Thoracic aorta (tissue), 2 donors: ENCODE measurements at regions not wholly inside any gene's neighbourhood (a gene's known extent, or its start where the extent isn't known, plus 50 kb on each side); places are given as distances from the start of the nearest gene placed in this dataset.

ENCODE experiments used
- ATAC-seq: fragments of 150-250 bp; one replicate; pipeline ENCODE4 v1.8.0; 2017; ENCODE audit warnings: low read depth; ENCODE audit not compliant: insufficient number of reproducible peaks, low FRiP score
- DNase-seq: peaks from one replicate; pipeline ENCODE4 v3.0.0-alpha.2; 2020; ENCODE audit warnings: low spot score
- H3K27ac ChIP-seq, 2 donors: fragments of 200-600 bp; sonication (generic); 1 replicate in 1 of 2; 2 replicates in 1 of 2; pipeline ENCODE4 v1.5.1; 2016; ENCODE audit warnings: mild to moderate bottlenecking in 2 of 2, moderate library complexity in 2 of 2
- H3K27me3 ChIP-seq: fragments of 200-600 bp; sonication (generic); replicated peaks from 2 replicates; pipeline ENCODE4 v1.6.0; 2016; ENCODE audit warnings: mild to moderate bottlenecking; ENCODE audit not compliant: insufficient read depth
- H3K36me3 ChIP-seq: fragments of 200-600 bp; sonication (generic); one replicate; pipeline ENCODE4 v1.5.1; 2016
- H3K4me1 ChIP-seq, 2 donors: fragments of 200-600 bp; sonication (generic); 1 replicate in 1 of 2; 2 replicates in 1 of 2; pipeline versions ENCODE4 v1.5.1 to v1.6.0; 2016; ENCODE audit warnings: low read depth in 2 of 2, mild to moderate bottlenecking in 1 of 2; ENCODE audit not compliant: control insufficient read depth in 1 of 2
- H3K4me3 ChIP-seq: fragments of 200-600 bp; sonication (generic); 2 replicates; pipeline ENCODE4 v1.5.1; 2016; ENCODE audit warnings: mild to moderate bottlenecking
- H3K9me3 ChIP-seq: fragments of 200-600 bp; sonication (generic); 2 replicates; pipeline ENCODE4 v1.5.1; 2016
- TF ChIP-seq, protein P1 (sequence below): fragments of 200-600 bp; sonication (generic); IDR thresholded peaks from one replicate; pipeline ENCODE4 v1.5.1; 2019; ENCODE audit warnings: antibody characterized with exemption

DNA sequence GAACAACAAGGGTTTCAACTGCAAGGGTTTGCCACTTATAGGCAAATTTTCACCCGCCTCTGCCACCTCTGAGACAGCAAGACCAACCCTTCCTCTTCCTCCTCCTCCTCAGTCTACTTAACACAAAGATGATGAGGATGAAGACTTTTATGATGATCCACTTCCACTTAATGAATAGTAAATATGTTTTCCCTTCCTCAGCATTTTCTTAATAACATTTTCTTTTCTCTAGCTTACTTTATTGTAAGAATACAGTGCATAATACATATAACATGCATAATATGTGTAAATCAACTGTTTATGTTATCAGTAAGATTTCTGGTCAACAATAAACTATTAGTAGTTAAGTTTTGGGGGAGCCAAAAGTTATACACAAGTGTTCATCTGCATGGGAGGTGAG lies 77.4 kb downstream of the KLF15 start:
- no peaks in the 10 kb centered on the region for H3K4me1 ChIP-seq
- H3K27ac ChIP-seq = no peak overlapping the region
- H3K36me3 ChIP-seq = no peaks in the 10 kb centered on the region
- ATAC-seq (no peak), DNase-seq (no peak)
- H3K27me3 ChIP-seq = no peaks in the 10 kb centered on the region
- no peak overlapping the region for H3K4me3 ChIP-seq
- no peaks in the 10 kb centered on the region for H3K9me3 ChIP-seq
- TF ChIP-seq, protein P1, sequence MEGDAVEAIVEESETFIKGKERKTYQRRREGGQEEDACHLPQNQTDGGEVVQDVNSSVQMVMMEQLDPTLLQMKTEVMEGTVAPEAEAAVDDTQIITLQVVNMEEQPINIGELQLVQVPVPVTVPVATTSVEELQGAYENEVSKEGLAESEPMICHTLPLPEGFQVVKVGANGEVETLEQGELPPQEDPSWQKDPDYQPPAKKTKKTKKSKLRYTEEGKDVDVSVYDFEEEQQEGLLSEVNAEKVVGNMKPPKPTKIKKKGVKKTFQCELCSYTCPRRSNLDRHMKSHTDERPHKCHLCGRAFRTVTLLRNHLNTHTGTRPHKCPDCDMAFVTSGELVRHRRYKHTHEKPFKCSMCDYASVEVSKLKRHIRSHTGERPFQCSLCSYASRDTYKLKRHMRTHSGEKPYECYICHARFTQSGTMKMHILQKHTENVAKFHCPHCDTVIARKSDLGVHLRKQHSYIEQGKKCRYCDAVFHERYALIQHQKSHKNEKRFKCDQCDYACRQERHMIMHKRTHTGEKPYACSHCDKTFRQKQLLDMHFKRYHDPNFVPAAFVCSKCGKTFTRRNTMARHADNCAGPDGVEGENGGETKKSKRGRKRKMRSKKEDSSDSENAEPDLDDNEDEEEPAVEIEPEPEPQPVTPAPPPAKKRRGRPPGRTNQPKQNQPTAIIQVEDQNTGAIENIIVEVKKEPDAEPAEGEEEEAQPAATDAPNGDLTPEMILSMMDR = no peak

DNA sequence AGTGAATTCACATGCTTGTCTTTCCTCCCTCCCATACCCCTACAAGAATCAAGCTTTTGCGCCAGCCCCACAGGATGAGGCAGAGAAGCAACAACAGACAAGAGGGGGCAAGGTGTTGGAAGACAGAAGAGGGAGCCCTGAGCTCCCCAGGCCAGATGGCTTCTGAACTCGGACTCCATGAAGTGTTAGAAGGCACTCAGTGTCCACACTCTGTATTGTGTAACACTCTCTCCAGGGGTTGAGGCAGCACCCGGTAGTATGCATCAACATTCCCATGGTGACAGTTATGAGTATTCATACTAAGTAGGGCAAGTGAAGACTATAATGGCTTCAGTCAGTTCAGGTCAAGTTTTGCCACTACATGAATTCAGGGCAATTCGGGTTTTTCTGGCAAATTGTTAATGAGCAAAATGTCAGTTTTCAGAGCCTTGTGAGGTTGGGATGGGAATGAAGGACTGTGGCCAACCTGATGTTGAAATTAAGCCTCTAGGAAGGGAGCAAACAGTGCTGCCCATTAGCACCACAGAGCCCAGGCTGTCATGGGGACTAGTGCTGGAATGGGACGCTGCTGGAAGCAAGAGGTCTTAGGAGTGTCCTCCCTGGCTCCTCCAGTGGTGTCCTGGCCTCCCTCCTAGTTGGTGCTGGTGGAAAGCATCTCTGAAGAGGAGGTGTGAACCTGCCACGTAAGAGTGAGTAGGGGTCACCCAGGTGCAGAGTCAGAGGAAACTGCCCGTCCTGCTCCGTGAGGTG lies 79.4 kb downstream of the KLF15 start:
- no peak for ATAC-seq
- Histone ChIP-seq H3K27me3 (no peaks in the 10 kb centered on the region), H3K4me3 (no peak overlapping the region), H3K4me1 (no peaks in the 10 kb centered on the region), H3K9me3 (no peaks in the 10 kb centered on the region), H3K27ac (no peak overlapping the region), H3K36me3 (no peaks in the 10 kb centered on the region)
- TF ChIP-seq, protein P1 = no peak
- DNase-seq = no peak

DNA sequence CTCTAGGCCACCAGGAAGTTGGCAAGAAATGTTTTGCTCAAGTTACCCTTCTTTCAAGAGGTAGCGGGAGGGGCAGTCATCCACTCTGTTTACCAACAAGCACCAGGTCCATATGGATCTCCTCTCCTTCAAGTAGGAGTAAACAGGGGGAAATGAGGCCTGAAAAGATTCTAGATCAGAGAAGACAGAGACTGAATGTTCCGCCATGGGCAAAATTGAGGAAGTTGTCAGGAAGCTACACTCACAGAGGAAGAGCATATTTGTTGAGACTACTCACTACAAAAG lies 81.6 kb downstream of the KLF15 start:
- Histone ChIP-seq H3K27ac (no peak overlapping the region), H3K36me3 (no peaks in the 10 kb centered on the region), H3K4me3 (no peak overlapping the region), H3K9me3 (no peaks in the 10 kb centered on the region), H3K4me1 (peaks cover 8 to 18% of the 10 kb centered on the region in 2 donors), H3K27me3 (no peaks in the 10 kb centered on the region)
- ATAC-seq = no peak
- TF ChIP-seq, protein P1 = no peak
- no peak for DNase-seq

DNA sequence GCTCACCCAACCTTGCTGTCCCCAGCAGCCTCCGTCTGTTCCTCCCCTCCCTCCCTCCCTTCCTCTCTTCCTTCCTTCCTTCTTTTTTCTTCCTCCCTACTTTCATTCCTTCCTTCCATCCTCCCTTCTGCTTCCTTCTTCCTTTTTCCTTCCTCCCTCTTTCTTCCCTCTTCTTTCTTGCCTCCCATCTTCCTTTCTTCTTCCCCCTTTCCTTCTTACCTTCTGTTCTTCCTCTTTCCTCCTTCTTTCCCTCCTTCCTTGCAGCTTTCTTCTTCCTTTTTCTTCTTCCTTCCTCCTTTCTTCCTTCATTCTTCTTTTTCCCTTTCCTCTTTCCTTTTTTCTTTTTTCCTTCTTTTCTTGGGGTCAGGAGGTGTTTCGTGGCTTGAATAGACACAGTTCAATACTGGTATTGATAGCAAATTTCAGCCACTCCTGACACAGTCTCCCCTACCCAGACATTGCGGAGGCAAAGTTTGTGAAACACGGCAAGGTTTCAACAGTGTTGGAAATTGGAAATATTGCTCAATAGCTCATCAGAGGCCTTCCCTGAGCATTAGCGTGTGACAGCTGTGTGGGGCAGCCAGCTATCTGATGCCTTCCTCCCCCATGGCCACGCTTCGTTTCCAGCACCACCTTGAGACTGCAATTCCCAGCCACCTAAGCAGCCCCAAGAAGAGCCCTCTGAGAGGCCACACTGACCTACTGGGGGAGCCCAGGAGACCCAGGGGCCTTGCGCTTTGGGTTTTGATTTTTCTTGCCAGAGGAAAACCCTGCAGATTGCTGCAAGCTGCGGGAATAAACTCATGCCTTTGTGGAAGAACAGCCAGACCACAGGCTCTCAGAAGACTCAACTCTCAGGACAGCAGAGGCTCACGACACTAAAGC lies 82.2 kb downstream of the KLF15 start:
- no peak for ATAC-seq
- H3K4me3 ChIP-seq = no peak overlapping the region
- H3K27ac ChIP-seq = no peak overlapping the region
- TF ChIP-seq, protein P1 = no peak
- H3K27me3 ChIP-seq = no peaks in the 10 kb centered on the region
- H3K36me3 ChIP-seq = no peaks in the 10 kb centered on the region
- no peaks in the 10 kb centered on the region for H3K9me3 ChIP-seq
- peaks cover 9 to 22% of the 10 kb centered on the region in 2 donors for H3K4me1 ChIP-seq
- DNase-seq = no peak

DNA sequence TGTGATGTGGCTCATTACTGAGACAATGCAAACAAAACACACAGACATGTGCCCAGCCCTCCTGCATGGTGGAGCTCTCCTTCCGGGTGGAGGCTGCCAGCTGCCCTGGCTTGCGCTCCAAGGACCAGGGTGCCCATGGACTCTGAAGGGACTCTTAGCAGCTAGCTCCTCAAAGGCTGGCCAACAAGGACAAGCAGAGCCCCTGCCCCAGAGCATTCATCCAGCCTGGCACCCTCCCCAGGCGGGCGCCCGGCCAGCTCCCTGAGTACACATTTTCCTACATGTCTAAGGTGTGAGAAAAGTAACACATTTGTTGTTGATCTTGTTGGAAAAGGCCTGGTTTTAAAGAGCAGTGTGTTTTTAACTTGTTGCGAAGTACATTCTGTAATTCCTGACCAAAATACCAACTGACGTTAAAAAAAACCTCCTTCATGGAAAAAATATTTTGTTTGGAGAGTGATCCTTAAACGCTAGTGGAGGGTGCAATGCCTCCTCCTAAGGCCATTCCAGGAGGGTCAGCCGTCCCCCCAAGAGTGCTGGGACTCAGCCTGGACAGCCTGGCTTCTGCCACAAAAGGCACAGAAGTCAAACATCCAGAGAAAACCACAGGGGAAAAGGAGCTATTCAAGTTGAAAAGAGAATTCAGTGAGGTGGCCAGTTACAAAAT lies 86.9 kb downstream of the KLF15 start:
- H3K4me3 ChIP-seq = no peak overlapping the region
- no peaks in the 10 kb centered on the region for H3K27me3 ChIP-seq
- no peaks in the 10 kb centered on the region for H3K36me3 ChIP-seq
- peak; percentile 64 for DNase-seq
- no peaks in the 10 kb centered on the region for H3K9me3 ChIP-seq
- peaks cover 38 to 66% of the 10 kb centered on the region in 2 donors for H3K4me1 ChIP-seq
- TF ChIP-seq, protein P1 = peak; percentile 11
- ATAC-seq = peak; percentile 41
- peak overlapping the region; percentile 81 to 97 for H3K27ac ChIP-seq
